K562 (cell line): ENCODE measurements at regions not wholly inside any gene's neighbourhood (a gene's known extent, or its start where the extent isn't known, plus 50 kb on each side); places are given as distances from the start of the nearest gene placed in this dataset.
"Not testable (repeated sequence)": the region's sequence is repeated elsewhere in the genome, so short reads cannot be mapped to it uniquely, and the experiment has no call there.

ENCODE experiments used
- ATAC-seq: fragments of 200-7000 bp; cut with Tn5 transposase; 3 replicates; pipeline ENCODE4 v1.9.1; 2020; ENCODE audit warnings: moderate library complexity
- BruUV-seq: library from RNA; stranded (reverse); fragments of 400-500 nt; replicated peaks from 2 replicates; lab custom pipeline; 2021; lab: Mats Ljungman, UMichigan
- CTCF ChIA-PET: fragments of 300-600 bp; formaldehyde crosslinking; extraction: SDS; loops from one replicate; lab custom pipeline; 2021; ENCODE audit warnings: low intra/inter-chr PET ratio; lab: Yijun Ruan, JAX
- POLR2A ChIA-PET: fragments of 300-600, 350-650 bp; sonication (Branson Sonifier 250); formaldehyde crosslinking; extraction: SDS; loops from one replicate; lab custom pipeline; 2021; ENCODE audit warnings: antibody characterized with exemption, inconsistent platforms; lab: Yijun Ruan, JAX
- DNase-seq, 4 experiments: peaks; one replicate each; pipeline versions ENCODE4 v3.0.0 to v3.0.0-alpha.2; 2011 to 2018; ENCODE audit warnings: low spot score in 3 of 4, mixed read lengths in 3 of 4; ENCODE audit errors: extremely low read depth in 1 of 4
- FAIRE-seq: peaks from 2 replicates; lab custom pipeline; 2011; peaks lifted over from hg19 to GRCh38; lab: Jason Lieb, UNC
- H2AFZ ChIP-seq: 2 replicates; pipeline ENCODE4 v1.6.0; 2011; ENCODE audit warnings: low read depth, low read length, control low read depth, inconsistent platforms
- H3K27ac ChIP-seq: fragments of 200-600 bp; 3 replicates; pipeline ENCODE4 v1.8.0; 2011; ENCODE audit warnings: low read depth, mild to moderate bottlenecking, control low read depth, inconsistent platforms, low read length, moderate library complexity, mixed read lengths; ENCODE audit errors: extremely low read depth
- H3K27me3 ChIP-seq, 2 experiments: fragments of 300-600 bp in 1 of 2; 2 replicates in 1 of 2; 3 replicates in 1 of 2; pipeline versions ENCODE4 v1.6.0 to v1.8.0; 2011; ENCODE audit warnings: inconsistent platforms in 2 of 2, low read length in 2 of 2, mild to moderate bottlenecking in 1 of 2, mixed read lengths in 1 of 2, moderate library complexity in 1 of 2; ENCODE audit not compliant: control insufficient read depth in 2 of 2, insufficient read depth in 2 of 2
- H3K36me3 ChIP-seq: fragments of 300-600 bp; 3 replicates; pipeline ENCODE4 v1.8.0; 2011; ENCODE audit warnings: mild to moderate bottlenecking, low read length, inconsistent platforms; ENCODE audit not compliant: control insufficient read depth, insufficient read depth
- H3K4me1 ChIP-seq, 2 experiments: fragments of 200-600 bp in 1 of 2; replicated peaks in 1 of 2; 2 replicates in 1 of 2; 3 replicates in 1 of 2; pipeline versions ENCODE4 v1.5.1 to v1.8.0; 2011; ENCODE audit warnings: inconsistent platforms in 2 of 2, low read length in 2 of 2, mild to moderate bottlenecking in 1 of 2, mixed read lengths in 1 of 2, moderate library complexity in 1 of 2; ENCODE audit not compliant: control insufficient read depth in 2 of 2, insufficient read depth in 2 of 2
- H3K4me2 ChIP-seq: 2 replicates; pipeline ENCODE4 v1.6.1; 2011; ENCODE audit warnings: low read length, control low read depth, inconsistent platforms, mixed read lengths; ENCODE audit not compliant: insufficient read depth
- H3K4me3 ChIP-seq: fragments of 200-600 bp; sonication (generic), shearing (Covaris generic); 2 replicates; pipeline ENCODE4 v1.5.1; 2016; ENCODE audit warnings: control low read depth, inconsistent platforms
- H3K79me2 ChIP-seq: fragments of 200-600 bp; 3 replicates; pipeline ENCODE4 v1.8.0; 2011; ENCODE audit warnings: low read length, inconsistent platforms; ENCODE audit not compliant: control insufficient read depth, insufficient read depth
- H3K9ac ChIP-seq, 2 experiments: 2 replicates each; pipeline versions ENCODE4 v1.6.0 to v1.6.1; 2011; ENCODE audit warnings: low read depth in 2 of 2, low read length in 2 of 2, control low read depth in 1 of 2, inconsistent platforms in 1 of 2, mild to moderate bottlenecking in 1 of 2, mixed read lengths in 1 of 2; ENCODE audit not compliant: insufficient read depth in 1 of 2
- H3K9me1 ChIP-seq: one replicate; pipeline ENCODE4 v1.6.0; 2011; ENCODE audit warnings: inconsistent platforms, mild to moderate bottlenecking, low read length, moderate library complexity; ENCODE audit not compliant: control insufficient read depth, insufficient read depth
- H3K9me3 ChIP-seq: replicated peaks from 2 replicates; pipeline ENCODE4 v1.5.1; 2011; ENCODE audit warnings: low read depth, low read length, inconsistent platforms; ENCODE audit not compliant: control insufficient read depth, insufficient read depth
- H4K20me1 ChIP-seq: replicated peaks from 2 replicates; pipeline ENCODE4 v1.6.1; 2011; ENCODE audit warnings: low read length, inconsistent platforms, mixed read lengths; ENCODE audit not compliant: control insufficient read depth, insufficient read depth
- KDM1A ChIP-seq, 2 experiments: fragments of 450-650 bp; IDR thresholded peaks; 2 replicates each; pipeline ENCODE4 v1.6.1; 2016; ENCODE audit warnings: mild to moderate bottlenecking in 2 of 2
- ZNF512 ChIP-seq: IDR thresholded peaks from 2 replicates; pipeline ENCODE4 v1.6.1; 2016; ENCODE audit warnings: missing genetic modification characterization, missing compliant biosample characterization
- WGBS: fragments of 100-300 bp; shearing (Covaris generic); methylation state at CpG from one replicate; pipeline ENCODE4 v1.1.6; 2016; ENCODE audit warnings: low coverage, mixed read lengths; ENCODE audit not compliant: insufficient coverage; ENCODE audit errors: missing lambda C conversion rate; 5-methylcytosine and 5-hydroxymethylcytosine counted together
- in situ Hi-C: fragments of 300-500 bp; cut with MboI; formaldehyde crosslinking; loops from 4 replicates; pipeline ENCODE4 v1.15.0; 2018; ENCODE audit warnings: inconsistent platforms, mixed read lengths
- intact Hi-C: fragments of 100-400 bp; cut with micrococcal nuclease; formaldehyde crosslinking; loops from 2 replicates; pipeline ENCODE4 v1.14.2; 2022

- CTCF ChIA-PET, result no interaction called here
- H2AFZ ChIP-seq, result no peak overlapping the region
These were observed 58.1 kb upstream of the CEP295 start for GRCh38 chr11:93603225-93604007.

GRCh38 chr11:93596171-93596570 lies 53.0 kb upstream of the SMCO4 start:
- H3K9me1 ChIP-seq, FAIRE-seq, CTCF ChIA-PET, H2AFZ ChIP-seq, H3K9ac ChIP-seq, DNase-seq, H3K4me1 ChIP-seq, in situ Hi-C loops, H3K27ac ChIP-seq, H4K20me1 ChIP-seq, H3K36me3 ChIP-seq, H3K79me2 ChIP-seq, H3K4me2 ChIP-seq, intact Hi-C loops, H3K9me3 ChIP-seq, H3K4me3 ChIP-seq, ATAC-seq, H3K27me3 ChIP-seq, POLR2A ChIA-PET, BruUV-seq: not testable (repeated sequence)
- WGBS, result 11% methylated on average over 2 of the region's 2 CpGs

More at GRCh38 chr11:93603225-93604007, 58.1 kb upstream of the CEP295 start:
- H3K9me1 ChIP-seq, result no peaks in the 10 kb centered on the region
- in situ Hi-C loops (no loop called here), intact Hi-C loops (no loop called here)
- POLR2A ChIA-PET, result no interaction called here
- 7% methylated on average over 3 of the region's 3 CpGs for WGBS
- no peak overlapping the region for H3K4me2 ChIP-seq
- no peak for DNase-seq
- no peak overlapping the region for H3K27ac ChIP-seq
- H3K9ac ChIP-seq, result no peak overlapping the region
- ATAC-seq, result no peak
- no peak overlapping the region for H3K4me3 ChIP-seq
- no peak for FAIRE-seq
- no peaks in the 10 kb centered on the region for H3K9me3 ChIP-seq
- H3K79me2 ChIP-seq, result no peaks in the 10 kb centered on the region
- no peaks in the 10 kb centered on the region; a peak in 1 of 5 replicates for H3K27me3 ChIP-seq
- H4K20me1 ChIP-seq, result no peaks in the 10 kb centered on the region
- TF ChIP-seq ZNF512 (tag) (peak; percentile 58; the same call in 1 of the 2 replicates), KDM1A (IDR thresholded peaks at IDR 0.05) (no peak)
- H3K4me1 ChIP-seq, result no peaks in the 10 kb centered on the region
- H3K36me3 ChIP-seq, result no peaks in the 10 kb centered on the region
- BruUV-seq, result no TSS peak
